ENCODE measurements at regions not wholly inside any gene's neighbourhood (a gene's known extent, or its start where the extent isn't known, plus 50 kb on each side); places are given as distances from the start of the nearest gene placed in this dataset.

DNA sequence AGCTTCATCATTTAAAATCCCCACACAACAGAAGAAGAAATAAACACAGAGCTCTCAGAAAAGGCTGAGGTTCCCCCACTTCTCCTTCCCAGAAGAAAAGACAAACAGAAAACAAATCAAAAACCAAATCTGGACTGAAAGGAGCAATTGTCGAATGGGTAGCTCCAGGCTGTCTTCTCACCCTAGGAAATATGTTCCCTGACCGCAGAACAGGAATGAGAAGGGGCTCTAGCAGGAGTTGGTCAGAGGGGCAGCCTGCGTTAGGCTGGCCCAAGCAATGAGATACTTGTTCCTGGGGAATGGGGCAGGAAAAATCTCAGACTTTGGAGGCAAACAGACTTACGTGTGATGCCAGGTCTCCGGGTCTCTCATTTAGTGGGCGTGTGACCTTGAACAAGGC is 562.6 kb upstream of the CADM1 start:
- no peaks in the 10 kb centered on the region for H3K36me3 ChIP-seq (ENCODE audit: insufficient read depth, low read length)
- H3K9me2 ChIP-seq (ENCODE audit: insufficient read depth, low read length) = no peaks in the 10 kb centered on the region
- no peaks in the 10 kb centered on the region for H3K79me2 ChIP-seq (replicated peaks; ENCODE audit: insufficient read depth, low read length)
- no peaks in the 10 kb centered on the region for H3K27me3 ChIP-seq (ENCODE audit: insufficient read depth, low read depth, low read length)
- H3K4me2 ChIP-seq (ENCODE audit: low read length) = no peak overlapping the region
- H3K27ac ChIP-seq (ENCODE audit: low read length) = no peak overlapping the region
- H3K9ac ChIP-seq (ENCODE audit: low read length) = no peak overlapping the region
- no peak overlapping the region for H3K4me3 ChIP-seq (ENCODE audit: low read length)
- TF ChIP-seq TAF1 (IDR thresholded peaks at IDR 0.05; ENCODE audit: low read depth) (no peak), EP300 (conservative IDR thresholded peaks at IDR 0.05; ENCODE audit: poor library complexity, severe bottlenecking) (no peak), POLR2AphosphoS5 (IDR thresholded peaks at IDR 0.05) (no peak), CTCF (IDR thresholded peaks at IDR 0.05; ENCODE audit: poor library complexity, severe bottlenecking) (no peak), RAD21 (conservative IDR thresholded peaks at IDR 0.05) (no peak), EZH2 (IDR thresholded peaks at IDR 0.05; ENCODE audit: borderline replicate concordance, insufficient read depth, low read length, poor library complexity, severe bottlenecking) (no peak), SMC3 (conservative IDR thresholded peaks at IDR 0.05; ENCODE audit: poor library complexity) (no peak), MXI1 (conservative IDR thresholded peaks at IDR 0.05; ENCODE audit: poor library complexity, severe bottlenecking) (no peak), REST (IDR thresholded peaks at IDR 0.05; ENCODE audit: borderline replicate concordance) (no peak)
- no peak overlapping the region for H2AFZ ChIP-seq (ENCODE audit: low read depth, low read length)
- no peaks in the 10 kb centered on the region for H4K20me1 ChIP-seq (ENCODE audit: insufficient read depth)
- no peaks in the 10 kb centered on the region for H3K9me3 ChIP-seq (ENCODE audit: low read length)
- H3F3A ChIP-seq (ENCODE audit: insufficient read depth, low read length, poor library complexity, severe bottlenecking) = peaks cover 8% of the 10 kb centered on the region

GRCh38 chr11:116065986-116066385 is 561.8 kb upstream of the CADM1 start:
- no peaks in the 10 kb centered on the region for H3K27me3 ChIP-seq (ENCODE audit: insufficient read depth, low read depth, low read length)
- H3K27ac ChIP-seq (ENCODE audit: low read length) = no peak overlapping the region
- H3K9me3 ChIP-seq (ENCODE audit: low read length) = no peaks in the 10 kb centered on the region
- no peak for TF ChIP-seq REST (IDR thresholded peaks at IDR 0.05; ENCODE audit: borderline replicate concordance)
- TF ChIP-seq SMC3 (conservative IDR thresholded peaks at IDR 0.05; ENCODE audit: poor library complexity) = no peak
- no peak for TF ChIP-seq EP300 (conservative IDR thresholded peaks at IDR 0.05; ENCODE audit: poor library complexity, severe bottlenecking)
- no peak for TF ChIP-seq CTCF (IDR thresholded peaks at IDR 0.05; ENCODE audit: poor library complexity, severe bottlenecking)
- no peaks in the 10 kb centered on the region for H3K9me2 ChIP-seq (ENCODE audit: insufficient read depth, low read length)
- H3F3A ChIP-seq (ENCODE audit: insufficient read depth, low read length, poor library complexity, severe bottlenecking) = peaks cover 6% of the 10 kb centered on the region
- H3K4me3 ChIP-seq (ENCODE audit: low read length) = no peak overlapping the region
- H4K20me1 ChIP-seq (ENCODE audit: insufficient read depth) = no peaks in the 10 kb centered on the region
- H3K9ac ChIP-seq (ENCODE audit: low read length) = no peak overlapping the region
- H2AFZ ChIP-seq (ENCODE audit: low read depth, low read length) = no peak overlapping the region
- H3K79me2 ChIP-seq (replicated peaks; ENCODE audit: insufficient read depth, low read length) = no peaks in the 10 kb centered on the region
- no peaks in the 10 kb centered on the region for H3K36me3 ChIP-seq (ENCODE audit: insufficient read depth, low read length)
- no peak overlapping the region for H3K4me2 ChIP-seq (ENCODE audit: low read length)

Data from neural cell (in vitro differentiated cells).